HepG2 (cell line): ENCODE measurements at regions not wholly inside any gene's neighbourhood (a gene's known extent, or its start where the extent isn't known, plus 50 kb on each side); places are given as distances from the start of the nearest gene placed in this dataset.
A peak's percentile ranks its signal among the peaks of the same experiment; 100 is the strongest.

ENCODE experiments used
- ATAC-seq: fragments of 200-7000 bp; cut with Tn5 transposase; 3 replicates; pipeline ENCODE4 v1.9.1; 2020; ENCODE audit warnings: mild to moderate bottlenecking, moderate library complexity
- BruUV-seq: library from RNA; stranded (reverse); fragments of 400-500 nt; replicated peaks from 2 replicates; lab custom pipeline; 2021; lab: Mats Ljungman, UMichigan
- CTCF ChIA-PET: fragments of 300-600 bp; formaldehyde crosslinking; extraction: SDS; loops from one replicate; lab custom pipeline; 2021; ENCODE audit warnings: low total read pairs, inconsistent platforms, low intra/inter-chr PET ratio; lab: Yijun Ruan, JAX
- POLR2A ChIA-PET: fragments of 350-600 bp; sonication (Branson Sonifier 250); formaldehyde crosslinking; loops from one replicate; lab custom pipeline; 2020; ENCODE audit warnings: antibody characterized with exemption, inconsistent platforms; lab: Yijun Ruan, JAX
- DNase-seq: peaks from one replicate; pipeline ENCODE4 v3.0.0-alpha.2; 2015; ENCODE audit warnings: low spot score
- FAIRE-seq: peaks from 3 replicates; lab custom pipeline; 2011; peaks lifted over from hg19 to GRCh38; lab: Jason Lieb, UNC
- H2AFZ ChIP-seq: one replicate; pipeline ENCODE4 v1.6.1; 2011; ENCODE audit warnings: low read length, inconsistent platforms
- H3K27ac ChIP-seq: fragments of 300-600 bp; 3 replicates; pipeline ENCODE4 v1.8.0; 2011; ENCODE audit warnings: mixed run types, mild to moderate bottlenecking, mixed read lengths, low read length, inconsistent platforms; ENCODE audit not compliant: insufficient read depth; ENCODE audit errors: extremely low read length
- H3K27me3 ChIP-seq, 2 experiments: fragments of 200-600 bp in 1 of 2; 2 replicates in 1 of 2; 3 replicates in 1 of 2; pipeline versions ENCODE4 v1.6.0 to v1.8.0; 2011; ENCODE audit warnings: low read length in 2 of 2, mild to moderate bottlenecking in 2 of 2, moderate library complexity in 2 of 2, inconsistent platforms in 1 of 2; ENCODE audit not compliant: insufficient read depth in 2 of 2, control insufficient read depth in 1 of 2
- H3K36me3 ChIP-seq, 2 experiments: fragments of 200-600 bp in 1 of 2; replicated peaks in 1 of 2; 2 replicates in 1 of 2; 3 replicates in 1 of 2; pipeline versions ENCODE4 v1.5.1 to v1.8.0; 2011; ENCODE audit warnings: low read length in 2 of 2, inconsistent platforms in 1 of 2; ENCODE audit not compliant: insufficient read depth in 2 of 2, control insufficient read depth in 1 of 2
- H3K4me1 ChIP-seq: 2 replicates; pipeline ENCODE4 v1.5.1; 2012; ENCODE audit warnings: low read length, inconsistent platforms; ENCODE audit not compliant: insufficient read depth
- H3K4me2 ChIP-seq: 2 replicates; pipeline ENCODE4 v1.6.0; 2011; ENCODE audit warnings: low read depth, low read length, inconsistent platforms
- H3K4me3 ChIP-seq, 3 experiments: fragments of 200-600 bp in 1 of 3; sonication (generic), shearing (Covaris generic) in 1 of 3; replicated peaks in 1 of 3; 2 replicates each; pipeline ENCODE4 v1.5.1; 2011 to 2016; ENCODE audit warnings: low read length in 3 of 3, inconsistent platforms in 2 of 3, low read depth in 2 of 3, mild to moderate bottlenecking in 2 of 3, control low read depth in 1 of 3, mixed read lengths in 1 of 3; ENCODE audit not compliant: insufficient read depth in 1 of 3
- H3K79me2 ChIP-seq: one replicate; pipeline ENCODE4 v1.6.1; 2011; ENCODE audit warnings: low read length, inconsistent platforms; ENCODE audit not compliant: insufficient read depth
- H3K9ac ChIP-seq: 2 replicates; pipeline ENCODE4 v1.6.0; 2011; ENCODE audit warnings: mild to moderate bottlenecking, low read depth, low read length, inconsistent platforms; ENCODE audit not compliant: insufficient read depth
- H3K9me3 ChIP-seq: 2 replicates; pipeline ENCODE4 v1.5.1; 2012; ENCODE audit warnings: mild to moderate bottlenecking, low read length
- H4K20me1 ChIP-seq: 2 replicates; pipeline ENCODE4 v1.6.0; 2011; ENCODE audit warnings: inconsistent platforms, mild to moderate bottlenecking, low read length, moderate library complexity; ENCODE audit not compliant: insufficient read depth
- BRD4 ChIP-seq: sonication (generic); formaldehyde crosslinking; IDR thresholded peaks from 2 replicates; pipeline ENCODE4 v1.4.0; 2020; ENCODE audit warnings: missing genetic modification reagents
- FOXA3 ChIP-seq: IDR thresholded peaks from 2 replicates; pipeline ENCODE4 v1.6.1; 2016; ENCODE audit warnings: missing genetic modification reagents, missing compliant biosample characterization
- GFI1 ChIP-seq: sonication (generic); formaldehyde crosslinking; IDR thresholded peaks from 2 replicates; pipeline ENCODE4 v1.5.0; 2020; ENCODE audit warnings: missing genetic modification reagents, mild to moderate bottlenecking, borderline replicate concordance
- MAFF ChIP-seq: IDR thresholded peaks from 2 replicates; pipeline ENCODE4 v1.6.1; 2011; ENCODE audit warnings: low read depth, low read length, improper control_type of control experiment
- MAFK ChIP-seq, 2 experiments: IDR thresholded peaks in 1 of 2; conservative IDR thresholded peaks in 1 of 2; 2 replicates each; pipeline ENCODE4 v1.6.1; 2011; ENCODE audit warnings: improper control_type of control experiment in 2 of 2, low read length in 2 of 2
- MTF2 ChIP-seq: sonication (generic); formaldehyde crosslinking; IDR thresholded peaks from 2 replicates; pipeline ENCODE4 v1.5.0; 2020; ENCODE audit warnings: missing genetic modification reagents, borderline replicate concordance
- MXI1 ChIP-seq: IDR thresholded peaks from 3 replicates; pipeline ENCODE4 v1.6.1; 2012; ENCODE audit warnings: low read depth, low read length, inconsistent platforms, borderline replicate concordance
- NFIC ChIP-seq: IDR thresholded peaks from 2 replicates; pipeline ENCODE4 v1.6.1; 2012; ENCODE audit warnings: mild to moderate bottlenecking, low read length, inconsistent platforms
- RBFOX2 ChIP-seq: fragments of 200-400 bp; formaldehyde crosslinking; IDR thresholded peaks from 2 replicates; pipeline ENCODE4 v1.6.1; 2017; ENCODE audit warnings: low read depth, mild to moderate bottlenecking, low read length
- ZNF44 ChIP-seq: sonication (generic); formaldehyde crosslinking; IDR thresholded peaks from 2 replicates; pipeline ENCODE4 v1.5.1; 2020; ENCODE audit warnings: mild to moderate bottlenecking, missing genetic modification reagents
- ZNF674 ChIP-seq: sonication (generic); formaldehyde crosslinking; IDR thresholded peaks from 2 replicates; pipeline ENCODE4 v1.5.0; 2020; ENCODE audit warnings: low read depth, mild to moderate bottlenecking, missing genetic modification reagents
- ZNF678 ChIP-seq: sonication (generic); formaldehyde crosslinking; IDR thresholded peaks from 2 replicates; pipeline ENCODE4 v1.4.0; 2020; ENCODE audit warnings: mild to moderate bottlenecking, missing genetic modification reagents
- ZNF775 ChIP-seq: sonication (generic); formaldehyde crosslinking; IDR thresholded peaks from 2 replicates; pipeline ENCODE4 v1.4.0; 2020; ENCODE audit warnings: missing genetic modification reagents, mild to moderate bottlenecking, moderate library complexity, borderline replicate concordance
- WGBS: methylation state at CpG from one replicate; pipeline ENCODE4 v1.1.6; 2017; ENCODE audit warnings: low lambda C conversion rate; 5-methylcytosine and 5-hydroxymethylcytosine counted together
- in situ Hi-C: cut with HindIII; loops from 2 replicates; pipeline ENCODE4 v1.10.0; 2017; ENCODE audit warnings: low pct_unique_long_range_greater_than_20kb; ENCODE audit not compliant: extremely low pct_ligation_motif_present
- intact Hi-C: fragments of 100-400 bp; cut with micrococcal nuclease; formaldehyde crosslinking; loops from one replicate; pipeline ENCODE4 v1.10.0; 2022; ENCODE audit not compliant: unreplicated experiment
- TF ChIP-seq, protein P1 (sequence below): sonication (generic); formaldehyde crosslinking; IDR thresholded peaks from 2 replicates; pipeline ENCODE4 v1.5.1; 2020; ENCODE audit warnings: missing genetic modification reagents, mild to moderate bottlenecking, borderline replicate concordance
- TF ChIP-seq, protein P2 (sequence below): sonication (generic); formaldehyde crosslinking; IDR thresholded peaks from 2 replicates; pipeline ENCODE4 v1.4.0; 2020; ENCODE audit warnings: missing genetic modification reagents

DNA sequence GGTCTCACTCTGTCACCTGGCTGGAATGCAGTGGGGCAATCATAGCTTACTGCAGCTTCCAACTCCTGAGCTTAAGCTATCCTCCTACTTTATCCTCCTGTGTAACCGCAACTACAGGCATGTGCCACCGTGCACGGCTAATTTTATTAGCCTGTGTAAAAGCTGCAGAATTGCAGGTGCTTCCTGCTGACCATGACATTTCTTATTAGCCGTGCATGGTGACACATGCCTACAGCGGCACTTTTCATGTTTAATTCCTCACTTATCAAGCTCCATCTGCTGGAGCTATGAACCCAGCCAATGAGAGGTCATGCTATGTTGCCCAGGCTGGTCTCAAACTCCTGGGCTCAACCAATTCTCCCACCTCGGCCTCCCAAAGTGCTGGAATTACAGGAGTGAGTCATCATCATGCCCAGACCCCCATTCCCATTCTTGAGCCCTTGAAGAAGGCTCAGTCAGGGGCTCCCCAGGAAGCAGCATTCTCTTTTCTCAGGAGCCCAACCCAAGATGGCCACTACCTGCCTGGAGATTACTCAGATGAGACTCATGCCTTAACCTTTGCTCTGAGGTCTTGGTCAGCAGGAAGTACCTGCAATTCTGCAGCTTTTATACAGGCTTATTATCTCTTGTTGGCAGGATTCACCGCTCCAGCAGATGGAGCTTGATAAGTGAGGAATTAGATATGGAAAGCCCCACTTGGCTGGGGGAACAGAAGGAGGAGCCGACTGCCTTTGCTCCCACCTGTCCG is 503.2 kb downstream of the MED13L start:
- peaks cover 12% of the 10 kb centered on the region for H3K4me1 ChIP-seq
- in situ Hi-C loops: no loop called here
- 62% methylated on average over 9 of the region's 9 CpGs for WGBS
- H3K9ac ChIP-seq: no peak overlapping the region
- no peak for FAIRE-seq
- intact Hi-C loops: loop anchor here (5.0 kb wide), 1 partner anchor 1107 kb away; no protein-coding TSS in a partner anchor
- H3K4me2 ChIP-seq: no peak overlapping the region
- no peak overlapping the region for H3K27ac ChIP-seq
- no TSS peak for BruUV-seq
- H3K4me3 ChIP-seq: no peak overlapping the region
- H3K27me3 ChIP-seq: no peaks in the 10 kb centered on the region
- DNase-seq: no peak
- H2AFZ ChIP-seq: no peak overlapping the region
- TF ChIP-seq MXI1 (no peak), MAFK (conservative IDR thresholded peaks at IDR 0.05 in 1 of 2, IDR thresholded peaks at IDR 0.05 in 1 of 2; ENCODE audit: low read length in 2 of 2) (peak; percentile 16 to 24; a peak in 1 of 4 replicates), NFIC (no peak), RBFOX2 (no peak), ZNF775 (no peak), MTF2 (CRISPR knock-in tag) (no peak), BRD4 (CRISPR knock-in tag) (no peak), MAFF (0 out of 2 replicates have a peak, but pooled peaks have one; percentile 1), ZNF674 (CRISPR knock-in tag) (no peak), FOXA3 (no peak), GFI1 (CRISPR knock-in tag) (no peak), ZNF678 (CRISPR knock-in tag) (no peak), ZNF44 (CRISPR knock-in tag) (no peak)
- TF ChIP-seq, protein P1, sequence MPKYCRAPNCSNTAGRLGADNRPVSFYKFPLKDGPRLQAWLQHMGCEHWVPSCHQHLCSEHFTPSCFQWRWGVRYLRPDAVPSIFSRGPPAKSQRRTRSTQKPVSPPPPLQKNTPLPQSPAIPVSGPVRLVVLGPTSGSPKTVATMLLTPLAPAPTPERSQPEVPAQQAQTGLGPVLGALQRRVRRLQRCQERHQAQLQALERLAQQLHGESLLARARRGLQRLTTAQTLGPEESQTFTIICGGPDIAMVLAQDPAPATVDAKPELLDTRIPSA (CRISPR knock-in tag): no peak
- TF ChIP-seq, protein P2, sequence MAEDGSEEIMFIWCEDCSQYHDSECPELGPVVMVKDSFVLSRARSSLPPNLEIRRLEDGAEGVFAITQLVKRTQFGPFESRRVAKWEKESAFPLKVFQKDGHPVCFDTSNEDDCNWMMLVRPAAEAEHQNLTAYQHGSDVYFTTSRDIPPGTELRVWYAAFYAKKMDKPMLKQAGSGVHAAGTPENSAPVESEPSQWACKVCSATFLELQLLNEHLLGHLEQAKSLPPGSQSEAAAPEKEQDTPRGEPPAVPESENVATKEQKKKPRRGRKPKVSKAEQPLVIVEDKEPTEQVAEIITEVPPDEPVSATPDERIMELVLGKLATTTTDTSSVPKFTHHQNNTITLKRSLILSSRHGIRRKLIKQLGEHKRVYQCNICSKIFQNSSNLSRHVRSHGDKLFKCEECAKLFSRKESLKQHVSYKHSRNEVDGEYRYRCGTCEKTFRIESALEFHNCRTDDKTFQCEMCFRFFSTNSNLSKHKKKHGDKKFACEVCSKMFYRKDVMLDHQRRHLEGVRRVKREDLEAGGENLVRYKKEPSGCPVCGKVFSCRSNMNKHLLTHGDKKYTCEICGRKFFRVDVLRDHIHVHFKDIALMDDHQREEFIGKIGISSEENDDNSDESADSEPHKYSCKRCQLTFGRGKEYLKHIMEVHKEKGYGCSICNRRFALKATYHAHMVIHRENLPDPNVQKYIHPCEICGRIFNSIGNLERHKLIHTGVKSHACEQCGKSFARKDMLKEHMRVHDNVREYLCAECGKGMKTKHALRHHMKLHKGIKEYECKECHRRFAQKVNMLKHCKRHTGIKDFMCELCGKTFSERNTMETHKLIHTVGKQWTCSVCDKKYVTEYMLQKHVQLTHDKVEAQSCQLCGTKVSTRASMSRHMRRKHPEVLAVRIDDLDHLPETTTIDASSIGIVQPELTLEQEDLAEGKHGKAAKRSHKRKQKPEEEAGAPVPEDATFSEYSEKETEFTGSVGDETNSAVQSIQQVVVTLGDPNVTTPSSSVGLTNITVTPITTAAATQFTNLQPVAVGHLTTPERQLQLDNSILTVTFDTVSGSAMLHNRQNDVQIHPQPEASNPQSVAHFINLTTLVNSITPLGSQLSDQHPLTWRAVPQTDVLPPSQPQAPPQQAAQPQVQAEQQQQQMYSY (CRISPR knock-in tag): no peak
- H3K9me3 ChIP-seq: no peaks in the 10 kb centered on the region
- ChIA-PET POLR2A (no interaction called here), CTCF (no interaction called here)
- ATAC-seq: no peak
- no peaks in the 10 kb centered on the region for H3K36me3 ChIP-seq
- no peaks in the 10 kb centered on the region for H4K20me1 ChIP-seq
- H3K79me2 ChIP-seq: no peaks in the 10 kb centered on the region
